ENCODE measurements at regions not wholly inside any gene's neighbourhood (a gene's known extent, or its start where the extent isn't known, plus 50 kb on each side); places are given as distances from the start of the nearest gene placed in this dataset.
"Not testable (repeated sequence)": the region's sequence is repeated elsewhere in the genome, so short reads cannot be mapped to it uniquely, and the experiment has no call there.

- DNase-seq (ENCODE audit: low read depth), result no peak
- no peak overlapping the region for H3K4me3 ChIP-seq (ENCODE audit: low read depth, low read length)
- TF ChIP-seq, protein P1, sequence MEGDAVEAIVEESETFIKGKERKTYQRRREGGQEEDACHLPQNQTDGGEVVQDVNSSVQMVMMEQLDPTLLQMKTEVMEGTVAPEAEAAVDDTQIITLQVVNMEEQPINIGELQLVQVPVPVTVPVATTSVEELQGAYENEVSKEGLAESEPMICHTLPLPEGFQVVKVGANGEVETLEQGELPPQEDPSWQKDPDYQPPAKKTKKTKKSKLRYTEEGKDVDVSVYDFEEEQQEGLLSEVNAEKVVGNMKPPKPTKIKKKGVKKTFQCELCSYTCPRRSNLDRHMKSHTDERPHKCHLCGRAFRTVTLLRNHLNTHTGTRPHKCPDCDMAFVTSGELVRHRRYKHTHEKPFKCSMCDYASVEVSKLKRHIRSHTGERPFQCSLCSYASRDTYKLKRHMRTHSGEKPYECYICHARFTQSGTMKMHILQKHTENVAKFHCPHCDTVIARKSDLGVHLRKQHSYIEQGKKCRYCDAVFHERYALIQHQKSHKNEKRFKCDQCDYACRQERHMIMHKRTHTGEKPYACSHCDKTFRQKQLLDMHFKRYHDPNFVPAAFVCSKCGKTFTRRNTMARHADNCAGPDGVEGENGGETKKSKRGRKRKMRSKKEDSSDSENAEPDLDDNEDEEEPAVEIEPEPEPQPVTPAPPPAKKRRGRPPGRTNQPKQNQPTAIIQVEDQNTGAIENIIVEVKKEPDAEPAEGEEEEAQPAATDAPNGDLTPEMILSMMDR (IDR thresholded peaks at IDR 0.05; ENCODE audit: insufficient read depth, low read length, poor library complexity, severe bottlenecking), result no peak
- no peaks in the 10 kb centered on the region for H3K36me3 ChIP-seq (ENCODE audit: control insufficient read depth, insufficient read depth, low read length)
- H3K27me3 ChIP-seq (ENCODE audit: control insufficient read depth, insufficient read depth, low read length), result no peaks in the 10 kb centered on the region
Measured at GRCh38 chr9:82134010-82134409, 145.4 kb downstream of the SPATA31D1 start.

- DNase-seq (ENCODE audit: low read depth), result no peak
- no peaks in the 10 kb centered on the region for H3K36me3 ChIP-seq (ENCODE audit: control insufficient read depth, insufficient read depth, low read length)
- TF ChIP-seq, protein P1 (IDR thresholded peaks at IDR 0.05; ENCODE audit: insufficient read depth, low read length, poor library complexity, severe bottlenecking), result no peak
- H3K4me3 ChIP-seq (ENCODE audit: low read depth, low read length), result no peak overlapping the region
- H3K27me3 ChIP-seq (ENCODE audit: control insufficient read depth, insufficient read depth, low read length), result no peaks in the 10 kb centered on the region
Measured at GRCh38 chr9:82135106-82135505, 146.5 kb downstream of the SPATA31D1 start.

DNA sequence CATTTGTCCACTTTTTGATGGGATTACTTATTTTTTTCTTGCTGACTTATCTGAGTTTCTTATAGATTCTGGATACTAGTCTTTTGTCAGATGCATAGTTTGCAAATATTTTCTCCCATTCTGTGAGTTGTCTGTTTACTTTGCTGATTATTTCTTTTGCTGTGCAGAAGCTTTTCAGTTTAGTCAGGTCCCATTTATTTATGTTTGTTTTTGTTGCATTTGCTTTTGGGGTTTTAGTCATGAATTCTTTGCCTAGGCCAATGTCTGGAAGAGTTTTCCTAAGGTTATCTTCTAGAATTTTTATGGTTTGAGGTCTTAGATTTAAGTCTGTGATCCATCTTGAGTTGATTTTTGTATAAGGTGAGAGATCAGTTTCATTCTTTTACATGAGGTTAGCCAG, 149.5 kb downstream of the SPATA31D1 start:
- not testable (repeated sequence) for H3K36me3 ChIP-seq (ENCODE audit: control insufficient read depth, insufficient read depth, low read length); H3K4me3 ChIP-seq (ENCODE audit: low read depth, low read length); H3K27me3 ChIP-seq (ENCODE audit: control insufficient read depth, insufficient read depth, low read length); DNase-seq (ENCODE audit: low read depth)

DNA sequence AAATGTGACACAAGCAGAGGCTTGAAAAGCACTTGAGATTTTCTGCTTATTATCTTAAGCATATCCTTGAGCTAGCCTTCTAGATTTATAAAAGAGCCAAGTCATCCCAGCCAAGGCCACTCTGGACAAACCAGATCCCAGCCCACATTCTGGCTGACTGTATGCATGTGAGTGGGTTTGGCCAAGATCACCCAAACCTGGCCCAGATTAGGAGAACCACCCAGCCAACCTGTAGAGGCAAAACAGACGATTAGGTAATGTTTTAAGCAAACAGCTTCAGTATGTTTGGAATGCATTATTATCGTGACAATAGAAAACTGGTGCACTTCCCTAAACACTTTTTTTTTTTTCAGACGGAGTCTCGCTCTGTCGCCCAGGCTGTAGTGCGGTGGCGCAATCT, 151.9 kb downstream of the SPATA31D1 start:
- no peak overlapping the region for H3K4me3 ChIP-seq (ENCODE audit: low read depth, low read length)
- DNase-seq (ENCODE audit: low read depth), result no peak
- no peaks in the 10 kb centered on the region for H3K27me3 ChIP-seq (ENCODE audit: control insufficient read depth, insufficient read depth, low read length)
- no peaks in the 10 kb centered on the region for H3K36me3 ChIP-seq (ENCODE audit: control insufficient read depth, insufficient read depth, low read length)
- TF ChIP-seq, protein P1 (IDR thresholded peaks at IDR 0.05; ENCODE audit: insufficient read depth, low read length, poor library complexity, severe bottlenecking), result no peak

- no peaks in the 10 kb centered on the region for H3K27me3 ChIP-seq (ENCODE audit: control insufficient read depth, insufficient read depth, low read length)
- no peaks in the 10 kb centered on the region for H3K36me3 ChIP-seq (ENCODE audit: control insufficient read depth, insufficient read depth, low read length)
- DNase-seq (ENCODE audit: low read depth), result no peak
- H3K4me3 ChIP-seq (ENCODE audit: low read depth, low read length), result no peak overlapping the region
- TF ChIP-seq, protein P1 (IDR thresholded peaks at IDR 0.05; ENCODE audit: insufficient read depth, low read length, poor library complexity, severe bottlenecking), result no peak
Measured at GRCh38 chr9:82144803-82145202, 156.2 kb downstream of the SPATA31D1 start.

DNA sequence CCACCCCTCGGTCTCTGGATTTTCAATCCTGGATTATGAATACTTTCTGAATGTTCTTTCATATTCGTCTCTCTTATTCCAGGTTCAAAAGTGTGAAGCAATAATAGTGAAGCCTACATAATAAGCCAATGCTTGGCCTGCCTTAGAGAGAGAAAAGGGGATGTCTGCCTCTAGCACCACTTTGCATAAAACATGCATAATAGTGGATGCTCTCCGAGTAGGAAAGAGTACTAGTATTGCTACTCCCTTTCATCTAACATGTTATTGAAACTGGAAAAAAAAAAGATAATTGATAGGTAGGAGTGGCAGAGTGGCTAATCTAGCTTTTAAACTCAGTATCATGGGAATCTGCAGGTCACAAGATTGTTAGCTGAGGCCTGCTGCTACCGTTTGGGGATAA, 158.1 kb downstream of the SPATA31D1 start:
- no peaks in the 10 kb centered on the region for H3K36me3 ChIP-seq (ENCODE audit: control insufficient read depth, insufficient read depth, low read length)

More for the DNA sequence above, 158.1 kb downstream of the SPATA31D1 start:
- no peaks in the 10 kb centered on the region for H3K27me3 ChIP-seq (ENCODE audit: control insufficient read depth, insufficient read depth, low read length)
- TF ChIP-seq, protein P1 (IDR thresholded peaks at IDR 0.05; ENCODE audit: insufficient read depth, low read length, poor library complexity, severe bottlenecking), result no peak
- H3K4me3 ChIP-seq (ENCODE audit: low read depth, low read length), result no peak overlapping the region
- DNase-seq (ENCODE audit: low read depth), result no peak
